ENCODE measurements at regions not wholly inside any gene's neighbourhood (a gene's known extent, or its start where the extent isn't known, plus 50 kb on each side); places are given as distances from the start of the nearest gene placed in this dataset.

- TF ChIP-seq CTCF (IDR thresholded peaks at IDR 0.05), result no peak
- no peak for TF ChIP-seq POLR2AphosphoS5 (IDR thresholded peaks at IDR 0.05; ENCODE audit: low read depth, low read length)
- no peak for TF ChIP-seq REST (IDR thresholded peaks at IDR 0.05; ENCODE audit: insufficient read depth in 1 of 2, low read depth in 2 of 2, low read length in 1 of 2)
Observed at GRCh38 chr10:29098423-29098822, 190.4 kb upstream of the LYZL1 start.

All from Panc1 (cell line).